ENCODE measurements at regions not wholly inside any gene's neighbourhood (a gene's known extent, or its start where the extent isn't known, plus 50 kb on each side); places are given as distances from the start of the nearest gene placed in this dataset.

- CTCF ChIA-PET, result no interaction called here
- intact Hi-C loops (cut with micrococcal nuclease), result no loop called here
These were observed 103.8 kb downstream of the PCSK1 start for GRCh38 chr5:96329289-96329688.

More at GRCh38 chr5:96329289-96329688, 103.8 kb downstream of the PCSK1 start:
- Histone ChIP-seq H3K4me3 (replicated peaks in 1 of 2; ENCODE audit: low read depth in 1 of 2, low read length in 2 of 2) (no peak overlapping the region), H3K79me2 (ENCODE audit: insufficient read depth, low read length) (no peaks in the 10 kb centered on the region), H3K27ac (ENCODE audit: low read depth, low read length) (no peak overlapping the region), H3K9me3 (ENCODE audit: control insufficient read depth in 1 of 2, insufficient read depth in 1 of 2, low read depth in 1 of 2, low read length in 2 of 2) (no peaks in the 10 kb centered on the region), H3K27me3 (ENCODE audit: insufficient read depth, low read length) (no peaks in the 10 kb centered on the region), H3K4me1 (ENCODE audit: control insufficient read depth in 1 of 2, insufficient read depth in 2 of 2, low read length in 2 of 2) (peaks cover 4 to 9% of the 10 kb centered on the region in 2 experiments), H3K9ac (ENCODE audit: low read length) (no peak overlapping the region), H3K4me2 (ENCODE audit: low read length) (no peak overlapping the region), H3K9me2 (ENCODE audit: insufficient read depth) (no peaks in the 10 kb centered on the region), H3K36me3 (ENCODE audit: control insufficient read depth in 1 of 2, insufficient read depth in 2 of 2, low read length in 2 of 2) (no peaks in the 10 kb centered on the region), H2AFZ (ENCODE audit: low read depth, low read length, poor library complexity, severe bottlenecking) (no peak overlapping the region), H4K20me1 (ENCODE audit: insufficient read depth) (no peaks in the 10 kb centered on the region)
- TF ChIP-seq CBX3 (IDR thresholded peaks at IDR 0.05; ENCODE audit: low read depth) (no peak), SP1 (IDR thresholded peaks at IDR 0.05; ENCODE audit: low read depth) (no peak), ZNF274 (IDR thresholded peaks at IDR 0.05; ENCODE audit: low read depth, low read length) (no peak), ELF1 (IDR thresholded peaks at IDR 0.05; ENCODE audit: borderline replicate concordance, low read depth) (no peak), SRF (IDR thresholded peaks at IDR 0.05; ENCODE audit: low read depth) (no peak), EZH2phosphoT487 (IDR thresholded peaks at IDR 0.05; ENCODE audit: borderline replicate concordance) (no peak), SIN3A (IDR thresholded peaks at IDR 0.05; ENCODE audit: low read depth) (no peak), RAD21 (IDR thresholded peaks at IDR 0.05; ENCODE audit: low read depth) (no peak), YY1 (IDR thresholded peaks at IDR 0.05; ENCODE audit: extremely low read depth, insufficient replicate concordance, low read depth, low read length) (no peak), EZH2 (IDR thresholded peaks at IDR 0.05) (no peak), POLR2A (IDR thresholded peaks at IDR 0.05; ENCODE audit: borderline replicate concordance, extremely low read depth, insufficient read depth, insufficient read length) (no peak), FOSL1 (IDR thresholded peaks at IDR 0.05; ENCODE audit: low read depth) (no peak), TCF7L2 (IDR thresholded peaks at IDR 0.05; ENCODE audit: borderline replicate concordance, extremely low read depth, insufficient read depth, insufficient read length) (no peak), CEBPB (IDR thresholded peaks at IDR 0.05; ENCODE audit: low read depth) (no peak), EGR1 (IDR thresholded peaks at IDR 0.05; ENCODE audit: low read depth) (no peak), POLR2AphosphoS5 (IDR thresholded peaks at IDR 0.05; ENCODE audit: low read depth, low read length) (no peak)
- TF ChIP-seq, protein P1, sequence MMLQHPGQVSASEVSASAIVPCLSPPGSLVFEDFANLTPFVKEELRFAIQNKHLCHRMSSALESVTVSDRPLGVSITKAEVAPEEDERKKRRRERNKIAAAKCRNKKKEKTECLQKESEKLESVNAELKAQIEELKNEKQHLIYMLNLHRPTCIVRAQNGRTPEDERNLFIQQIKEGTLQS (IDR thresholded peaks at IDR 0.05), result no peak
- TF ChIP-seq, protein P2, sequence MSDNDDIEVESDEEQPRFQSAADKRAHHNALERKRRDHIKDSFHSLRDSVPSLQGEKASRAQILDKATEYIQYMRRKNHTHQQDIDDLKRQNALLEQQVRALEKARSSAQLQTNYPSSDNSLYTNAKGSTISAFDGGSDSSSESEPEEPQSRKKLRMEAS (IDR thresholded peaks at IDR 0.05), result no peak
- TF ChIP-seq, protein P3, sequence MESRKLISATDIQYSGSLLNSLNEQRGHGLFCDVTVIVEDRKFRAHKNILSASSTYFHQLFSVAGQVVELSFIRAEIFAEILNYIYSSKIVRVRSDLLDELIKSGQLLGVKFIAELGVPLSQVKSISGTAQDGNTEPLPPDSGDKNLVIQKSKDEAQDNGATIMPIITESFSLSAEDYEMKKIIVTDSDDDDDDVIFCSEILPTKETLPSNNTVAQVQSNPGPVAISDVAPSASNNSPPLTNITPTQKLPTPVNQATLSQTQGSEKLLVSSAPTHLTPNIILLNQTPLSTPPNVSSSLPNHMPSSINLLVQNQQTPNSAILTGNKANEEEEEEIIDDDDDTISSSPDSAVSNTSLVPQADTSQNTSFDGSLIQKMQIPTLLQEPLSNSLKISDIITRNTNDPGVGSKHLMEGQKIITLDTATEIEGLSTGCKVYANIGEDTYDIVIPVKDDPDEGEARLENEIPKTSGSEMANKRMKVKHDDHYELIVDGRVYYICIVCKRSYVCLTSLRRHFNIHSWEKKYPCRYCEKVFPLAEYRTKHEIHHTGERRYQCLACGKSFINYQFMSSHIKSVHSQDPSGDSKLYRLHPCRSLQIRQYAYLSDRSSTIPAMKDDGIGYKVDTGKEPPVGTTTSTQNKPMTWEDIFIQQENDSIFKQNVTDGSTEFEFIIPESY (IDR thresholded peaks at IDR 0.05; ENCODE audit: extremely low read depth, insufficient replicate concordance, low read length), result no peak
- ChIA-PET POLR2A (no interaction called here), RAD21 (ENCODE audit: low non-redundant PET in 1 of 2, low total read pairs in 2 of 2, uncharacterized antibody in 2 of 2, unreplicated experiment in 2 of 2) (no interaction called here)
- no peak for DNase-seq (ENCODE audit: low read depth, low spot score)
- ATAC-seq, result no peak
- BruUV-seq (replicated peaks), result no TSS peak

Measured in HCT116 (cell line).